Ovary (tissue), 7 donors: ENCODE measurements at regions not wholly inside any gene's neighbourhood (a gene's known extent, or its start where the extent isn't known, plus 50 kb on each side); places are given as distances from the start of the nearest gene placed in this dataset.

Experiments
- DNase-seq, 5 donors: peaks; one replicate each; pipeline ENCODE4 v3.0.0-alpha.2; 2019 to 2020
- H3K27ac ChIP-seq, 2 donors: fragments of 200-600 bp; one replicate each; pipeline versions ENCODE4 v1.5.1 to v1.8.0; 2019 to 2022
- H3K27me3 ChIP-seq: fragments of 200-600 bp; one replicate; pipeline ENCODE4 v1.8.0; 2022
- H3K36me3 ChIP-seq: fragments of 200-600 bp; sonication (generic); one replicate; pipeline ENCODE4 v1.5.1; 2019
- H3K4me1 ChIP-seq: one replicate; pipeline ENCODE4 v1.8.1; 2013; ENCODE audit warnings: mild to moderate bottlenecking, moderate library complexity; ENCODE audit not compliant: insufficient read depth
- H3K4me3 ChIP-seq: fragments of 200-600 bp; sonication (generic); one replicate; pipeline ENCODE4 v1.5.1; 2017
- H3K9me3 ChIP-seq, 2 donors: fragments of 200-600 bp in 1 of 2; sonication (generic) in 1 of 2; one replicate each; pipeline versions ENCODE4 v1.5.1 to v1.8.1; 2013 to 2019; ENCODE audit warnings: mild to moderate bottlenecking in 1 of 2, moderate library complexity in 1 of 2
- EP300 ChIP-seq: sonication (generic); formaldehyde crosslinking; IDR thresholded peaks from one replicate; pipeline ENCODE4 v1.6.1; 2017; ENCODE audit warnings: antibody characterized with exemption
- POLR2A ChIP-seq: fragments of 450-650 bp; IDR thresholded peaks from one replicate; pipeline ENCODE4 v1.6.1; 2017; ENCODE audit warnings: antibody characterized with exemption, mild to moderate bottlenecking, moderate library complexity
- WGBS, 3 donors: extraction: QIAGEN DNeasy Blood & Tissue Kit in 1 of 3; methylation state at CpG; one replicate each; pipeline versions ENCODE4 v1.1.5 to v1.1.7; 2013 to 2017; 5-methylcytosine and 5-hydroxymethylcytosine counted together
- intact Hi-C, 4 donors: fragments of 100-400 bp; cut with DNase I; formaldehyde crosslinking; loops; one replicate each; pipeline versions ENCODE4 v1.11.0 to v1.15.1; 2022 to 2023
- TF ChIP-seq, protein P1 (sequence below), 3 donors: fragments of 450-650 bp in 2 of 3; fragments of 200-600 bp in 1 of 3; IDR thresholded peaks; one replicate each; pipeline versions ENCODE4 v1.5.1 to v1.8.0; 2016 to 2022; ENCODE audit warnings: antibody characterized with exemption in 3 of 3, mild to moderate bottlenecking in 1 of 3
- donor health status: DM: no; HTN: no; CAD: no; lungs with moderate emphysema.
- donor health status: DM: no; HTN: no; CAD: no.
- donor health status: Bipolar disorder and iron deficiency.
- donor health status: DM: no; HTN: no; CAD: no.
- donor health status: DM: yes; HTN: yes; CAD: no.

DNA sequence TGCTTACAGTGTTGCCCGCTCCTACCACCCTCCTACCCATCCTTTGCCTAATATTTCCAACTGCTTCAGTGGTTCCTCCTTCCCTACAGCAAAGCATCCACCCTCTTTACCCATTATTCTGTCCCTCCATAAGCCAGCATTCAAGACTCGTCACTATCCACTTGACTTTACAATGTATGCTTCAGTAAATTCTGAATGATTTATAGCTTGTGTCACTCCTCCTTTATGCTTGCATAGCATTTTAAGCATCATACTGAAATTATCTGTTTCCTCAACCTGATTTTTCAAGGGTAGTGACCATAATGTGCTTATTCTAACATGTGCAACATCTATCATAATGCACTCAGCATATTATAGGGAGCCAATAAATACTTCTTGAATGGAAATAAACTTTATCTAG, 365.5 kb downstream of the RAB28 start:
- no peak overlapping the region for H3K4me3 ChIP-seq
- intact Hi-C loops: no loop called here
- no peak overlapping the region for H3K27ac ChIP-seq
- TF ChIP-seq POLR2A (no peak), EP300 (no peak)
- TF ChIP-seq, protein P1, sequence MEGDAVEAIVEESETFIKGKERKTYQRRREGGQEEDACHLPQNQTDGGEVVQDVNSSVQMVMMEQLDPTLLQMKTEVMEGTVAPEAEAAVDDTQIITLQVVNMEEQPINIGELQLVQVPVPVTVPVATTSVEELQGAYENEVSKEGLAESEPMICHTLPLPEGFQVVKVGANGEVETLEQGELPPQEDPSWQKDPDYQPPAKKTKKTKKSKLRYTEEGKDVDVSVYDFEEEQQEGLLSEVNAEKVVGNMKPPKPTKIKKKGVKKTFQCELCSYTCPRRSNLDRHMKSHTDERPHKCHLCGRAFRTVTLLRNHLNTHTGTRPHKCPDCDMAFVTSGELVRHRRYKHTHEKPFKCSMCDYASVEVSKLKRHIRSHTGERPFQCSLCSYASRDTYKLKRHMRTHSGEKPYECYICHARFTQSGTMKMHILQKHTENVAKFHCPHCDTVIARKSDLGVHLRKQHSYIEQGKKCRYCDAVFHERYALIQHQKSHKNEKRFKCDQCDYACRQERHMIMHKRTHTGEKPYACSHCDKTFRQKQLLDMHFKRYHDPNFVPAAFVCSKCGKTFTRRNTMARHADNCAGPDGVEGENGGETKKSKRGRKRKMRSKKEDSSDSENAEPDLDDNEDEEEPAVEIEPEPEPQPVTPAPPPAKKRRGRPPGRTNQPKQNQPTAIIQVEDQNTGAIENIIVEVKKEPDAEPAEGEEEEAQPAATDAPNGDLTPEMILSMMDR (IDR thresholded peaks at IDR 0.05): no peak
- DNase-seq: no peak
- no peaks in the 10 kb centered on the region for H3K36me3 ChIP-seq
- H3K27me3 ChIP-seq: no peaks in the 10 kb centered on the region
- WGBS, 3 donors: 69 to 94% (median 87%) methylated on average over 2 of the region's 2 CpGs
- no peaks in the 10 kb centered on the region for H3K4me1 ChIP-seq
- no peaks in the 10 kb centered on the region for H3K9me3 ChIP-seq

DNA sequence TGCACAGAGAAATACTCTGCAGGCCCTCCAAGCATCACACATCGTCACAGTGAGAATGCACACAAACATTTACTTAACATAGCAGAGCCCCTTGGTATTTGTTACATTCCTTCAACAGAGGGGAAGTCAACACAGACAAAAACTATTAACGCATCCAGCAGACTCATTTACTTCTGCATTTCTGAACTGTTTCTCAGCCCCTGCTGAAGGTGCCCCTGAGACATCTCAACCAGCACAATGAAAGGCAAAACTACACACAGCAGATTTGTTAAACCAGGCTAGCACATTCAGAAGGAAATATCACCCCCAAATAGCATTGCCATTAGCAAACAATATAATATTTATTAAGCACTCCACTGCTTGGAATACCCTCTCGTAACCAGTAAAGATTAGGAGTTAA, 367.0 kb downstream of the RAB28 start:
- H3K27me3 ChIP-seq: no peaks in the 10 kb centered on the region
- TF ChIP-seq, protein P1 (IDR thresholded peaks at IDR 0.05): no peak
- no peak for TF ChIP-seq POLR2A
- no peak for TF ChIP-seq EP300
- H3K9me3 ChIP-seq: no peaks in the 10 kb centered on the region
- 18 to 45% (median 28%) methylated on average over 3 of the region's 3 CpGs for WGBS, 3 donors
- no peaks in the 10 kb centered on the region for H3K4me1 ChIP-seq
- no peak for DNase-seq
- intact Hi-C loops: no loop called here
- H3K4me3 ChIP-seq: no peak overlapping the region
- no peak overlapping the region for H3K27ac ChIP-seq
- no peaks in the 10 kb centered on the region for H3K36me3 ChIP-seq

DNA sequence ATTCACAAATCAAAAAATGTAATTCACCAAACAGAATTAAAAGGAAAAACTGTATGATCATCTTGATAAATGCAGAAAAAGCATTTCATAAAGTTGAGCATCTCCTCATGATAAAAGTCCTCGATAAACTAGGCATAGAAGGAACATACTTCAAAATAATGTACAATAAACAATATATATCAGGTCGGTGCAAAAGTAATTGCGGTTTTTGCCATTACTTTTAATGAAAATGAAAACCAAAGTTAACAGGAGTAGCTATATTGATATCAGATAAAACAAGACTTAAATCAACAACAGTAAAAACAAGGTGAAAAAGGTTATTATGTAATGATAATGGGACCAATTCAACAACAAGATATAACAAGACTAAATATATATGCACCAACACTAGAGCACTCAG, 372.1 kb downstream of the RAB28 start:
- no peak for DNase-seq
- WGBS, 3 donors: 89 to 91% (median 91%) methylated on average over 3 of the region's 3 CpGs
- no peak overlapping the region for H3K4me3 ChIP-seq
- TF ChIP-seq, protein P1 (IDR thresholded peaks at IDR 0.05): no peak
- TF ChIP-seq EP300: no peak
- TF ChIP-seq POLR2A: no peak
- no peak overlapping the region for H3K27ac ChIP-seq
- no peaks in the 10 kb centered on the region for H3K36me3 ChIP-seq
- no peaks in the 10 kb centered on the region for H3K9me3 ChIP-seq
- no peaks in the 10 kb centered on the region for H3K27me3 ChIP-seq
- intact Hi-C loops: no loop called here
- H3K4me1 ChIP-seq: no peaks in the 10 kb centered on the region

DNA sequence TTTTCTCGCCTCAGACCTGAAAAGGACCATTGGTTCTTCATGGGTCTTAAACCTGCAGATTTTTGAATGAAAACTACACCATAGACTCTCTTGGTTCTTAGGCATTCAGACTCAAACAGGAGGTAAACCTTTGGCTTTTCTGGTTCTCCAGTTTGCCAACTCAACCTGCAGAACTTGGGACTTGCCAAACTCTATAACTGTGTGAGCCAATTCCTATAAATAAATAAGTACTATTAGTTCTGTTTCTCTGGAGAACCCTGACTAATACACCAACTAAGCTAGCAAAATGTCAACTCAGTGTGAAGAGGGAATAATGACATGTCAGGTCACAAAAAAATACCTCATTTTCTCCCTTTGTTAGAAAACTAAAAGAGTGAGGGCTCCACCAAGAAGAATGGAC, 374.6 kb downstream of the RAB28 start:
- H3K27ac ChIP-seq: no peak overlapping the region
- intact Hi-C loops: no loop called here

More for the DNA sequence above, 374.6 kb downstream of the RAB28 start:
- Histone ChIP-seq H3K27me3 (no peaks in the 10 kb centered on the region), H3K4me1 (no peaks in the 10 kb centered on the region), H3K9me3 (no peaks in the 10 kb centered on the region), H3K36me3 (no peaks in the 10 kb centered on the region), H3K4me3 (no peak overlapping the region)
- DNase-seq: no peak
- whole genome bisulfite sequencing, 3 donors: 67 to 75% (median 74%) methylated on average over 1 of the region's 1 CpG
- no peak for TF ChIP-seq EP300
- TF ChIP-seq POLR2A: no peak
- TF ChIP-seq, protein P1 (IDR thresholded peaks at IDR 0.05): no peak
